ENCODE measurements at regions not wholly inside any gene's neighbourhood (a gene's known extent, or its start where the extent isn't known, plus 50 kb on each side); places are given as distances from the start of the nearest gene placed in this dataset.

- DNase-seq, result no peak
Observed at GRCh38 chr18:60667016-60667415, 294.4 kb upstream of the MC4R start.

GRCh38 chr18:60668583-60668982 is 296.0 kb upstream of the MC4R start:
- DNase-seq, result no peak

GRCh38 chr18:60669938-60670337 is 297.4 kb upstream of the MC4R start:
- DNase-seq, result no peak

- DNase-seq, result no peak
Observed at GRCh38 chr18:60671021-60671420, 298.4 kb upstream of the MC4R start.

GRCh38 chr18:60675126-60675525 is 302.6 kb upstream of the MC4R start:
- DNase-seq, result no peak

- no peak for DNase-seq
Observed at GRCh38 chr18:60675801-60676200, 303.2 kb upstream of the MC4R start.

- no peak for DNase-seq
Observed at GRCh38 chr18:60676815-60677214, 304.2 kb upstream of the MC4R start.

GRCh38 chr18:60684843-60685513 is 312.4 kb upstream of the MC4R start:
- no peak for DNase-seq

GRCh38 chr18:60686142-60686541 is 313.6 kb upstream of the MC4R start:
- no peak for DNase-seq

GRCh38 chr18:60691061-60691460 is 318.5 kb upstream of the MC4R start:
- no peak for DNase-seq

GRCh38 chr18:60693426-60693825 is 320.9 kb upstream of the MC4R start:
- no peak for DNase-seq

- DNase-seq, result no peak
Observed at GRCh38 chr18:60698901-60699300, 326.3 kb upstream of the MC4R start.

- no peak for DNase-seq
Observed at GRCh38 chr18:60722742-60723141, 350.2 kb upstream of the MC4R start.

GRCh38 chr18:60732143-60732542 is 359.6 kb upstream of the MC4R start:
- no peak for DNase-seq

GRCh38 chr18:60739212-60739611 is 366.6 kb upstream of the MC4R start:
- DNase-seq, result no peak

- DNase-seq, result no peak
Observed at GRCh38 chr18:60740313-60740712, 367.7 kb upstream of the MC4R start.

- DNase-seq, result no peak
Observed at GRCh38 chr18:60746491-60746890, 373.9 kb upstream of the MC4R start.

GRCh38 chr18:60746919-60747318 is 374.3 kb upstream of the MC4R start:
- DNase-seq, result no peak

- DNase-seq, result no peak
Observed at GRCh38 chr18:60753753-60754152, 381.2 kb upstream of the MC4R start.

- DNase-seq, result no peak
Observed at GRCh38 chr18:60754413-60755009, 381.9 kb upstream of the MC4R start.

GRCh38 chr18:60755134-60755533 is 382.6 kb upstream of the MC4R start:
- no peak for DNase-seq

- no peak for DNase-seq
Observed at GRCh38 chr18:60775978-60776377, 403.4 kb upstream of the MC4R start.

- DNase-seq, result no peak
Observed at GRCh38 chr18:60784161-60784560, 411.6 kb upstream of the MC4R start.

GRCh38 chr18:60794802-60795201 is 422.2 kb upstream of the MC4R start:
- no peak for DNase-seq

- DNase-seq, result no peak
Observed at GRCh38 chr18:60804415-60804814, 431.8 kb upstream of the MC4R start.

All from NCI-H524 treated with DMSO at 0.1 percent for 48 hours (cell line).